Psoas muscle (tissue), 7 donors: ENCODE measurements at regions not wholly inside any gene's neighbourhood (a gene's known extent, or its start where the extent isn't known, plus 50 kb on each side); places are given as distances from the start of the nearest gene placed in this dataset.

Source experiments
- ATAC-seq, 4 donors: fragments of 200-7000 bp; cut with Tn5 transposase; one replicate each; pipeline ENCODE4 v1.9.1; 2020; ENCODE audit warnings: moderate library complexity in 3 of 4, mild to moderate bottlenecking in 2 of 4
- DNase-seq, 2 donors: peaks; one replicate each; pipeline ENCODE4 v3.0.0-alpha.2; 2020
- H3K27ac ChIP-seq: fragments of 200-600 bp; one replicate; pipeline ENCODE4 v1.8.0; 2022
- H3K27me3 ChIP-seq, 3 donors: fragments of 200-600 bp in 1 of 3; one replicate each; pipeline versions ENCODE4 v1.6.1 to v1.8.0; 2013 to 2022; ENCODE audit warnings: low read length in 2 of 3, mild to moderate bottlenecking in 2 of 3, moderate library complexity in 1 of 3; ENCODE audit not compliant: insufficient read depth in 3 of 3
- H3K36me3 ChIP-seq, 2 donors: fragments of 200-600 bp in 1 of 2; one replicate each; pipeline versions ENCODE4 v1.6.1 to v1.8.0; 2013 to 2022; ENCODE audit warnings: low read depth in 1 of 2, mild to moderate bottlenecking in 1 of 2, moderate library complexity in 1 of 2; ENCODE audit not compliant: insufficient read depth in 1 of 2
- H3K4me1 ChIP-seq: fragments of 200-600 bp; one replicate; pipeline ENCODE4 v1.8.0; 2022
- H3K4me3 ChIP-seq: fragments of 200-600 bp; one replicate; pipeline ENCODE4 v1.8.0; 2022; ENCODE audit warnings: mild to moderate bottlenecking
- H3K9me3 ChIP-seq: fragments of 200-600 bp; one replicate; pipeline ENCODE4 v1.8.0; 2022
- WGBS, 3 donors: extraction: QIAGEN DNeasy Blood & Tissue Kit; methylation state at CpG; one replicate each; pipeline versions ENCODE4 v1.1.6 to v1.1.7; 2013; 5-methylcytosine and 5-hydroxymethylcytosine counted together
- intact Hi-C, 2 donors: fragments of 100-400 bp; cut with DNase I; formaldehyde crosslinking; loops; one replicate each; pipeline versions ENCODE4 v1.11.0 to v1.14.2; 2022
- TF ChIP-seq, protein P1 (sequence below): fragments of 200-600 bp; IDR thresholded peaks from one replicate; pipeline ENCODE4 v1.8.0; 2022; ENCODE audit warnings: antibody characterized with exemption
- donor health status: healthy with polysubstance abuse.
- donor health status: DM: no; HTN: no; CAD: no; lungs with moderate emphysema.
- donor health status: Bipolar disorder and iron deficiency.
- donor health status: healthy.
- donor health status: DM: yes; HTN: yes; CAD: no.
- donor health status: DM: no; HTN: no; CAD: no.
- donor health status: DM: yes; HTN: yes; CAD: no.

DNA sequence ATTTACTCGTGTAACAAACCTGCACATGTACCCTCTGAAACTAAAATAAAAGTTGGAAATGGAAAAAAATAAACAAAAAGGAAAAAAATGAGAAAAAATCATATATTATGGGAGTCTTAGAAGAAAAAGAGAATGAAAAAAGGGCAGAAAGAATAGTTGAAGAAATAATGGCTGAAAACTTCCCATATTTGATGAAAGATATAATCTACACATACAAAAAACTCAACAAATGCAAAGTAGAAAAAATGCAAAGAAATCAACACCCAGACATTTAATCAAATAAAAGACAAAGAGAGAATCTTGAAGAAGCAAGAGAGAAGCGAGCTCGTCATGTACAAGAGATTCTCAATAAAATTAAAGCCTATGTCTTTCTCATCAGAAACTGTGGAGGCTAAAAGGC is 73.8 kb downstream of the SLC25A46 start:
- TF ChIP-seq, protein P1, sequence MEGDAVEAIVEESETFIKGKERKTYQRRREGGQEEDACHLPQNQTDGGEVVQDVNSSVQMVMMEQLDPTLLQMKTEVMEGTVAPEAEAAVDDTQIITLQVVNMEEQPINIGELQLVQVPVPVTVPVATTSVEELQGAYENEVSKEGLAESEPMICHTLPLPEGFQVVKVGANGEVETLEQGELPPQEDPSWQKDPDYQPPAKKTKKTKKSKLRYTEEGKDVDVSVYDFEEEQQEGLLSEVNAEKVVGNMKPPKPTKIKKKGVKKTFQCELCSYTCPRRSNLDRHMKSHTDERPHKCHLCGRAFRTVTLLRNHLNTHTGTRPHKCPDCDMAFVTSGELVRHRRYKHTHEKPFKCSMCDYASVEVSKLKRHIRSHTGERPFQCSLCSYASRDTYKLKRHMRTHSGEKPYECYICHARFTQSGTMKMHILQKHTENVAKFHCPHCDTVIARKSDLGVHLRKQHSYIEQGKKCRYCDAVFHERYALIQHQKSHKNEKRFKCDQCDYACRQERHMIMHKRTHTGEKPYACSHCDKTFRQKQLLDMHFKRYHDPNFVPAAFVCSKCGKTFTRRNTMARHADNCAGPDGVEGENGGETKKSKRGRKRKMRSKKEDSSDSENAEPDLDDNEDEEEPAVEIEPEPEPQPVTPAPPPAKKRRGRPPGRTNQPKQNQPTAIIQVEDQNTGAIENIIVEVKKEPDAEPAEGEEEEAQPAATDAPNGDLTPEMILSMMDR, result no peak
- Histone ChIP-seq H3K36me3 (no peaks in the 10 kb centered on the region), H3K27ac (no peak overlapping the region), H3K4me3 (no peak overlapping the region), H3K27me3 (no peaks in the 10 kb centered on the region), H3K4me1 (no peaks in the 10 kb centered on the region), H3K9me3 (no peaks in the 10 kb centered on the region)
- intact Hi-C loops, result no loop called here
- ATAC-seq (no peak), DNase-seq (no peak)
- 88 to 94% (median 93%) methylated on average over 3 of the region's 3 CpGs for WGBS, 3 donors

DNA sequence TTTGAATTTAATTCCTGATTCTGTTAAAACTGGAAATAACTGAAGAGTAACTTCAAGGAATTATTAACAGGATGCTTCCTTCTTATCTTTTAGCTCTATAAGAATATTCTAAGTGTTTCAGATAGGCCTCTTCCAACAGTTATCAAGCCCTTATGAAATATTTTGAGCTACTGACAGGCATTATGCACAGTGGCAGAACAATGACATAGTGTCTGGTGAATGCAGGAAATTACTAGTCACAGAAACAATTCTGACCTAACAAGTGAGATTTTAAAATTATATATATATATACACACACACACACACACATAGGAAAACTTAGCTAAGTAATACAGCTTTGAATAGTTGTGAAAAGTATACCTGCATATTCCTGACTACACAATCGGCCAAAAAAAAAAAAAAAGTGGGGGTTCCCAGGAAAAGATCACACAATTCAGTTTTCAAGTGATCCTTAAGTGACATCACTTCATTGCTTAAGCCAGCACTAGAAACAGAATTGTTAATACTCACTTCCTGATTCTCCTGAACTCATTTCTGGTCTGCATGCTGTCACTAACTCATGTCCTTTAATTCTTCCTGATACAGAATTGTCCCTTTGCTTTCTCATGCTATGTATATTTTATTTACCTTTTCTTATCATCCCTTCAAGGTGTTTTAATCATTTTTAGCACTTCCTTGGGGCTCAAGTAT is 77.3 kb downstream of the SLC25A46 start:
- H3K27ac ChIP-seq, result no peak overlapping the region

DNA sequence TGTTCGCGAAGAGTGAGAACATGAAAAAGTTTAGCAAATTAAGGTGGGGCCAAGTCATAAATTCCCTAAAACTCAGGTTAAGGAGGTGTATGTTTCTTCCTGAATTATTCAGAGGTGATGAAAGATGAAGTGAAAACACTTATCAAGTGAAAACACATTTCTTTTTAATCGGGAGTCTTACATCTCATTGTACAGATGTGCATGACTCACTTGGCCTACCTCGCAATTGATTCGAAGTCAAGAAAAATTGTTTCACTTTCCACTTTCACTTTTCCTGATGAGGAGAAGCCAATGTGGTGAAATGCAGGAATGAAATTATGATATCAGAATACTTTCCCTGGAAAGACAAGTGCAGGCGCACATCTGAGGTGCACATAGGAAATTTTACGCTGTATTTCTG is 78.7 kb downstream of the SLC25A46 start:
- Histone ChIP-seq H3K9me3 (no peaks in the 10 kb centered on the region), H3K27ac (no peak overlapping the region), H3K4me1 (no peaks in the 10 kb centered on the region), H3K36me3 (no peaks in the 10 kb centered on the region), H3K4me3 (no peak overlapping the region), H3K27me3 (no peaks in the 10 kb centered on the region)
- no peak for DNase-seq
- 46 to 61% (median 57%) methylated on average over 7 of the region's 7 CpGs for WGBS, 3 donors
- intact Hi-C loops, result no loop called here
- TF ChIP-seq, protein P1, result no peak
- ATAC-seq, result no peak

More for the DNA sequence above, 77.3 kb downstream of the SLC25A46 start:
- intact Hi-C loops, result no loop called here
- no peak overlapping the region for H3K4me3 ChIP-seq
- no peaks in the 10 kb centered on the region for H3K4me1 ChIP-seq
- TF ChIP-seq, protein P1, result no peak
- no peaks in the 10 kb centered on the region for H3K9me3 ChIP-seq
- ATAC-seq (no peak), DNase-seq (no peak)
- 53 to 64% (median 53%) methylated on average over 1 of the region's 1 CpG for WGBS, 3 donors
- no peaks in the 10 kb centered on the region for H3K36me3 ChIP-seq
- H3K27me3 ChIP-seq, result no peaks in the 10 kb centered on the region

DNA sequence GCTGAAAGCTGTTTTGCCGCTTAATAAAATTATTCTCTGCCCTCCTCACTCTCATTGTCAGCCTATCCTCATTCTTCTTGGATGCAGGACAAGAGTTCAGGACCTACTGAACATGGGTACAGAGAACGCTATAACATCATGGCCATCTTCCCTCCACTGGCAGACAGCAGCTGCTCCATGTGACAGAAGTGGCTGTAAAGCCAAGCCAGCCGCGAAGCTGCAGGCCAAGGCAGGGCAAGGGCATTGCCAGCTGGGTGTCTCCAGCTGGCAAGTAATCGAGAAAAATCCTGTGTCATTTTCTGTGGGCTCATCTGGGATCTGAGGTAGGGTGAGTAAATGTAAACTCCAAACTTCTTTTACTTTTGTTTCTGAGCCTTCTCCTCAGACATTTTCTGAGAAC is 84.8 kb downstream of the SLC25A46 start:
- intact Hi-C loops, result no loop called here
- Histone ChIP-seq H3K4me1 (no peaks in the 10 kb centered on the region), H3K36me3 (no peaks in the 10 kb centered on the region), H3K27me3 (no peaks in the 10 kb centered on the region), H3K4me3 (no peak overlapping the region), H3K27ac (no peak overlapping the region), H3K9me3 (peaks cover 7% of the 10 kb centered on the region)
- DNase-seq (no peak), ATAC-seq (no peak)
- 38 to 46% (median 38%) methylated on average over 5 of the region's 5 CpGs for WGBS, 3 donors
- TF ChIP-seq, protein P1, result no peak

DNA sequence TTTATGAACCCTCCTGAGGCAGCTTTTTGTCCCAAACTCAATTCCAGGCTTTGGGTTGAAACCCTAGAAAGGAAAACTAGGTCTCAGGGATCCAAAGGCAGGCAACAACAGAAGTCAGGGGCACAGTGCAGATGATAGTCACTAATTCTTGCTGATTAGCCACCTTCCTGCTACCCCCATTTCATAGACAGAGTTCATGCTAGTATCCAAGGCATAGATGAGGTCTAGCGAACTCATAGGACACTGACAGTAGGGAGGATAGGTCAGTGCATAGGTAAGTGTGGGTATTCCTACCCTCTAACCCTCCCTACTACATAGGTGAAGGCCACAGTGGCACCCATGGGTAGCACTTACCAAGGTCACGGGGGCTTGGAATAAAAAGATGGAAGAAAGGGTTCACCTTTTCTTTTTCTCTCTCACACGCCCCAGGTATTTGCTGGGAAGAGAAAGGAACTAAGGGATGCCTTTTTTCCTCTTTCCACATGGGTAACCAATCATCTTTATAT is 86.2 kb downstream of the SLC25A46 start:
- ATAC-seq (no peak), DNase-seq (no peak)
- no peaks in the 10 kb centered on the region for H3K4me1 ChIP-seq
- 78 to 88% (median 82%) methylated on average over 3 of the region's 3 CpGs for WGBS, 3 donors
- no peaks in the 10 kb centered on the region for H3K36me3 ChIP-seq
- H3K27ac ChIP-seq, result no peak overlapping the region
- intact Hi-C loops, result no loop called here
- H3K9me3 ChIP-seq, result peaks cover 11% of the 10 kb centered on the region
- no peaks in the 10 kb centered on the region for H3K27me3 ChIP-seq
- TF ChIP-seq, protein P1, result no peak
- no peak overlapping the region for H3K4me3 ChIP-seq
